PC-9 (cell line): ENCODE measurements at regions not wholly inside any gene's neighbourhood (a gene's known extent, or its start where the extent isn't known, plus 50 kb on each side); places are given as distances from the start of the nearest gene placed in this dataset.

Source experiments
- CTCF ChIP-seq: fragments of 200-600 bp; sonication (generic); conservative IDR thresholded peaks from 2 replicates; pipeline ENCODE4 v1.6.1; 2017; ENCODE audit warnings: mixed run types, antibody characterized with exemption, mild to moderate bottlenecking, moderate library complexity
- EZH2 ChIP-seq: fragments of 200-600 bp; sonication (generic); IDR thresholded peaks from 2 replicates; pipeline ENCODE4 v1.8.0; 2017; ENCODE audit warnings: antibody characterized with exemption, low read depth

- TF ChIP-seq CTCF, result no peak
- TF ChIP-seq EZH2, result no peak
These were observed 757.3 kb downstream of the EFNB2 start for GRCh38 chr13:105778196-105778595.
